NCI-H146 treated with DMSO at 0.1 percent for 48 hours (cell line): ENCODE measurements at regions not wholly inside any gene's neighbourhood (a gene's known extent, or its start where the extent isn't known, plus 50 kb on each side); places are given as distances from the start of the nearest gene placed in this dataset.
"Not testable (repeated sequence)": the region's sequence is repeated elsewhere in the genome, so short reads cannot be mapped to it uniquely, and the experiment has no call there.

Experiments used
- DNase-seq: peaks from one replicate; lab custom pipeline; 2025; ENCODE audit not compliant: unreplicated experiment; lab: John Stamatoyannopoulos, UW

DNA sequence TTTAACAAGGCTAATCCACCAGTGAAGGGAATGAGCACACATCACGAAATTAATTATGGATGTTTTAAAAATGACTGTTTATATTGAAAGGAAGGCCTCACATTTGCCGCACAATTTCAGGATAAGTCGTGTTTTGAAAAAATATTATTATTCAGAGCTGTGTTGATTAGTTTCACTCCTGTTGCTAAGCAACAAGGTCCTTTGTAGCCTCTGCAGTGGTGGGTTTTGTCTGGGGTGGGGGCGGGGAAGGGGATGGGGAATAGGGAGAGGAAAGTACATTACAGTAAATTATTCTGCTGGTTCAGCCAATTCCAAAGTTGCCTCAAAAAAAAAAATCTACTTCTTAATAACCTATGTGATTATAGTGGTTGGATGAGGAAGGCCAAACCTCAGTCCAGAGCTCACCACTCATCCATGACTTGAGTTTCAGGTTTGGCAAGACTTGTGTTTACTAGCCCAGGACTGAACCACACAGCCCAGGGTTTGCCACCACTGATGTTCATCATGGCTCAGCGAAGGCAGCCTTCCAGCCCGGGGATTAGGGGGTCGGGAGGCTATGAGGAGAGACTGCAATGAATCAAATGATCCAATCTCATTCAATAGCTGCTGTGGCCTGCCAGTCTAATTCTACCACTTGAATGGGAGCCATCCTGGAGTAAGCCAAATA is 162.5 kb upstream of the ATP6AP2 start:
- DNase-seq = no peak

DNA sequence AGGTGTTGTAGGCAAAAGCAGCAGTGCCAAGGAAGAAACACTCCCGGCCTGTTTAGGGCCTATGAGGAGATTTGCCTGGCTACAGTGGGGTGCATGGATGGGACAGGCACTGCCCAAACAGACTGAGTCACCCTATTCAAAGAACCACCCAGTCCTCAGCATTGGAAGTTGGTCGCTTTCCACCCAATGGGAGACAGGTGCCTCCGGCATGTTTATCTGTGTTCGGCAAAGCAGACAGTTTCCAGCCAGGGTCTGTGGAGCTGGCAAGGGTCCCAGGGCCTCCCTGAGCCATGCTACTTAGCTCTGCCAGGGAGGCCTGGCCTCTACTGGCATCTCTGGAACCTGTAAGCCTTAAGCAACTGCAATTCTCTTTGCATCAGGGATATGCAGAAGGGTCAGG is 165.1 kb upstream of the ATP6AP2 start:
- no peak for DNase-seq

DNA sequence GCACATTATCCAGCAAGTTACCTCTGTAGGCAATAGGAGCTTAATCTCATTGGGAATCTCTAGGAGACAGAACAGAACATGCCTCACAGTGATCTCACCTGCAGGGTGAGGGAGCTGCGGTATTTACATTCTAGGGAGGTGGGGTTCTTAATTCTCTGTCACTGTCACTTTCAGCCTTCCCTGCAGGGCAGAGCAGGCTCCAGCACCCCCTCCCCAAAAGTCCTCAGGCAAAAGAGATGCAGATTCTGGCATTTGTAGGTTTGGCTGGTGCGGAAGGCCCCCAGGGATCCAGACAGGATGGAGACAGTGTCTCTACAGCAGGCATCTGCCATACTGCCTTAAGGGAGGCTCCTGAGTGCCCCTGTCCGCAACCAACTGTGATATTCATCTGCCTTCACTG is 166.4 kb upstream of the ATP6AP2 start:
- DNase-seq = no peak

DNA sequence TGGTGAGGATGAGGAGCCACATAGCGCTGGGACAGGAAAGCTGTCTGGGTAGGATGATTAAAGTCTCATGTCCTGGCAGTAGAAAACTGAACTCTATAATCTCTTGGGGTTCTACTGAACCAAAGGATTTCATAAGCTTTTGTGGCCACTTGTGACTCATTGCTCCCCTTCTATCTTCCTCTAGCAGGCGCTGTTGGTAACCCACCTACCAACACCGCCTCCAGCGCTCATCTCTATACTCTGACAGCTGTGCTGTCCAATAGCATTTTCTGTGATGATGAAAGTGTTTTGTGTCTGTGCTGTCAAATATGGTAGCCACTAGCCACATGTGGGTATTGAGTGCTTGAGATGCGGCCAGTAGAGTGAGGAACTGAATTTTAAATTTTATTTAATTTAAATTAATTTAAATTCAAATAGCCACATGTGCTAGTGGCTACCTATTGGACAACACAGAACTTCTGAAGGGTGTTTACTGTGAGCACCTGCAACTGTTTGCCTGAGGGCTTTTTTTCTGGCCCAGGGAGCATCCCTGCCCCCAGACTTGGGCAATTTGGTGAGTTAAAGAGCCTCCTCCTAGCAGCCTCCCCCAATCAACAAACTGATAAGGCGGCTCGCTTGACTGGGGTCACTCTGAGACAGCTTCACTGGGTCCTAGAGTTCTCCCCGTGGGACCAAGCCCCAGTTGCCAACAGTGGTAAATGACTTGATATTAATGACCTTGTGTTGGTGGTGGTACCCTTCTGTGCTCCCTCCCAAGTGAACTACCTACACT is 169.2 kb upstream of the ATP6AP2 start:
- DNase-seq = peak; percentile 12

DNA sequence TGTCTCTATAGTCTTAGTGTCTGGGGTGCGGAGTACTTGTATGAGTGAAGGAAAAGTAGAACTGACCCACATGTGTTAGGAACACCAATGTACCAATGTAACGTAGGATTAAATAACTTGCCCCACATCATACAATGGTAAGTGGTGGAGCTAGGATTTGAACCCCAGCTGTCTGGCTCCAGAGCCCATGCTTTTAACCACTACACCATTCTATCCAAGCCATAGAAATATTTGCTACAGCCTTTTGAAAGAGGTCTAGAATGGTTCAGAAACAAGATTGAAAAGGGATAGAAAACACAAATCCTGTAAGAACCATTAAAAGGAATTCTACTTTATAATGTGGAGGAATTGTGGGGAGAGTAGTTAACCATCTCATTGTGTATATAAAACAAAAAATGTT is 169.9 kb upstream of the ATP6AP2 start:
- DNase-seq = no peak

DNA sequence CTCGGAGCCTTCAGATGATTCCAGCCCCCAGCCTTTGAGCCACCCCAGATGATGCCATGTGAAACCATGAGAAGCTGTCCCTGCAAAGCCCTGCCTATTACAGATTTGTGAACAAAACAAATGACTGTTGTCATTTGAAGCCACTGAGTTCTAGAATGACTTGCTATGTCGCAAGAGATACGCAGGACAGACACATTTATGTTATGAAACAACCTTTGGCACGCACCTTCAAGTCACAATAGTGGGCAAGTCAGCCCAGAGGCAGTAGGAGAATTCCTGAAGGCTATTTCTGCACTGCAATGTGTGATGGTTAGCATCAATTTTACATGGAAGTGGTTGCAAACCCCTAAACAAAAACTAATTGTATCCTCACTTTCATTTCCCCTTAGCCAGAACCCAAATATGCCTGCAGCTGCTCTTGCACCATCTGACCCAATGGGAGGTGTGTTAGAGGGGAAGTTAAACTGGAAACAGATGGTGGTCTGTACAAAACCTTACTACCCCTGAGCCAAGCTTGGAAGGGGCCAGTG is 174.4 kb upstream of the ATP6AP2 start:
- DNase-seq = no peak

DNA sequence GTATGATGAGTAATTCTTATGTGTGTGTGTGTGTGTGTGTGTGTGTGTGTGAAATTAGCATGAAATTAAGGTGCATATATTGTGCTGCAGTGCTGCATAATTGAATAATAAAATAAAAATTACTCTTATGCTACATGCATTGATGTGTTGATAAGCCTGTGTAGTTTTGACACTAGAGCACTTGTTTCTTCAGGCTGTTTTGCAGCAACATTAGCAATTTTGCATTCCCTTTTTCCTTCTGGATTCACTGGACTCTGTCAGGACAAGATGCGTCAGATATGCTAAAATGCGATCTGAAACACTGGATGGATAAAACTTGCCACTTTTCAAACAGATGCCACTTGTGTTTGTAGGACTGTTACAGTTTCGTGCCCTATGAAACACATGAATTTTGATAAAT is 175.4 kb upstream of the ATP6AP2 start:
- no peak for DNase-seq

DNA sequence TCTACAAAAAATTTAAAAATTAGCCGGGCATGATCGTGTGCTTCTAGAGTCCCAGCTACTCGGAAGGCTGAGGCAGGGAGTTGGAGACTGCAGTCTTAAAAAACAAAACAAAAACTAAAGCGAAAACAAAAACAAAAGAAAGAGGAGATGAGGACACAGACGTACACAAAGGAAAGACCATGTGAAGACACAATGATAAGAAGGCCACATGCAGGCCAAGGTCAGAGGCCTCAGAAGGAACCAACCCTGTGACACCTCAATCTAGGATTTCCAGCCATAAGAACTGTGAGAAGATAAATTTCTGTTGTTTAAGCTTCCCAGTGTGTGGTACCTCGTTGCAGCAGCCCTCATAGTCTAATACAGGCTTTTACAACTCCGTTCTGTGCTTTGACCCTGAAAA is 177.0 kb upstream of the ATP6AP2 start:
- no peak for DNase-seq

DNA sequence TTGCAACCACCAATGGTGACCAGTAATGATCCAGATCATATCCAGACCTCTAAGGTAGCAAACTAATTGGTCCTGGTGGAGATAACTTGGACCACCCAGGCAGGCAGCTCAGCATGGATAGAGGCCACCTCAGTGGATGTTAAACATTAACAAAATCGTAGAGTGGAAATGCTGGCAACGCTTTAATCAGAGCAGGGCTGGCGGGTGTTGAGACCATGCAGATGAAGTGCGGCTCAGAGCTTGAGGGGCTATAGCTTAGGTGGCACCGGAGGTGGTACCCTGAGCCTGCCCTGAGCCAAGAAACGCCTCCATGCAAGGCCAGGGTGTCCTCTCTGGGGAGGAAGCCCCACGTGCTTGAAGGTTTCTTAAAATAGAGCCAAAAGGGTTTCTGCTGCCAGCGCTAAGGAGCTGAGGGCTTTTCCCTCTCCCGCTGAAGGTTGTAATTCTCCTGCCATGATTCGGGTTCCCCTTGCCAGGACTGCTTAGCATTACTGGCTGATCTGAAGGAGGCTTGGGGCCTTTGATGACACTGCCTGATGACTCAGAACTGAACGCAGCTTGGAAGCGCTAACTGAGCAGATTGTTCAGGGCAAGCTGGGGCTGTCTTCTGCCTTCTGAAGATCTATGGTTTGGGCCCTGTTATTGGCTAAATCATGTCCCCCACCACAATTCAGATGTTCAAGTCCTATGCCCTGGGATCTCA is 177.8 kb upstream of the ATP6AP2 start:
- DNase-seq = no peak

DNA sequence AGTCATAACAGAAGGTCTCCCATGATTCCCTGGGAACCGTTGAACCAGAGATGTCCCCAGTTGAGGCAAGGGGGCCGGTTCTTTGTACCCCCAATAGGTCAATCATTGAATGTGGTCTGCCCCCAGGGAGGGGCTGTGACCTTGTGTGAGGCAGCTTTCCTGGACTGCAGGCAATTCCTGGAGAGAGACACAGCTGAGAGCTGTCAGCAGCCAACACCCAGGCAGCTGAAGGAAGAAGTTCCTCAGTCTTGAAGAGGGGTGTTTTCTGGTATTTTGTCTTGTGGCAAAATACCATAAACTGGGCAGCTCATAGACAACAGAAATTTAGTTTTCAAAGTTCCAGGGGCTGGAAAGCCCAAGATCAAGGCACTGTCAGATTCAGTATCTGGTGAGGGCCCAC is 185.7 kb upstream of the ATP6AP2 start:
- no peak for DNase-seq

DNA sequence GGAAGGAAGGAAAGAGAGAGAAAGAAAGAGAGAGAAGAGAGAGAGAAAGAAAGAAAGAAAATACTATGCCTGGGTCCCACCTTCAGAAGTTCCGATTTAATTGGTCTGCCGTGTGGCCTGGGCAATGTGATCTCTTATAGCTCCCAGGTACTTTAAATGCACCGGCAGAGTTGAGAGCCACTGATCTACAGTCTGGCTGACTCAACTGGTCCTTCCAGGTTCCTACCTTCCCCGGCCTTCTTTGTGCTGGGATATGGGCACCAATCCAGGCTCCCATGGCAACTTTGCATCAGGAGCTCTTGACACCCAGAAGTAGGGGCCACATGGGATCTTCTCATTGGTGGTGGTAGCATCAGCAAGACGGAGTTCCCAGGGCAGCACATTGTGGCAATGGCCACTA is 186.5 kb upstream of the ATP6AP2 start:
- DNase-seq = no peak

DNA sequence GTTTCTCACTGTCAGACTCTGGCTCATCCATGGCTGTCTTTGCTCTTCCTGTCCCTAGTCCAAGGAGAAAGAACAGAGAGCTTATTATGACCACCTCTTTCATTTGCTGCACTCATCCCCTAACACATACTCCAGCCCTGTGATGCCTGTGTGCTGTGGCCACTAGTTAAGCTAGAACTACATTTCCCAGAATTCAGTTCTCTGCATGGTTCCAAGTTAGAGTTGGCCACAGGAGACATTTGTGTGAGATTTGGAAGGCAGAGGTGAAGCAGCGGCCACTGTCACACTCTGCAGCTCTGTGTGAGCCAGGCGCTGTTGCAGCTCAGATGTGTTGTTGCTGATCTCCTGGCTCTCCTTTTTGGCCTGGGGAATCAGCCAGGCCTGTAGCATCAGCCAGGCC is 188.2 kb upstream of the ATP6AP2 start:
- DNase-seq = no peak

DNA sequence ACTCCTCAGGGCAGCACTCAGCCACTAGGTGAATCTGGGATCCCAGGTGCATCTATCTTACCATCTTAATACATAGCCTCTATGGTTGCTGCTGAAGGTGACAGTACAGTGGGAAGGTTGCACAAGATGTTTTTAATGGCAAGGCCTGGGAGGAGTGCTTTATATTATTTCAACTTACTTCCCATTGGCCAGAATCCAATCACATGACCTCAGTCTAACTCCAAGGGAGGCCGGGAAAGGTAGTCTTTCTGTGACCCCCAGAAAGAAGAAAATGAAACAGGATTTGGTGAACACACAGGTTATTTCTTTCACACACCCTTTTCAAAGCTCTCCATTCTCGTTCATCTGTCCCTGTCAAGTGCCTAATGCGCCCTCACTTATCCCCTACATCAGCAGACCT is 189.1 kb upstream of the ATP6AP2 start:
- no peak for DNase-seq

DNA sequence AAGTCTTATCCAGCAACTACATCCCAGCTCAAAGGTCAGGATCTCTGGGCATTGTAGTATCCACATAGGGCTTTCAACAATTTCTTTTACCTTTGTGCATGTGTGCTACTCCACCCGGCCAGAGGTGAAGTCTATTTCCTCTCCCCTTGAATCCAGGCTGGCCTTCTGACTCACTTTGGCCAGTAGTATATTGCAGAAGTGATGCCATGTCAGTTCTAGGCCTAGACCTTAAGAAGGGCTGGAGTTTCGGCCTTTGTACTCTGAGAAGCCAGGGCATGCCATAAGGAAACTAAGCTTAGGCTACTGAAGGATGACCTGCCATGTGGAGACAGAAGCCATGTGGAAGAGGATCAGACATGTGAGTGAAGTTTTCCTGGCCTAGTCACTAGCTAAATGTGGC is 191.2 kb upstream of the ATP6AP2 start:
- no peak for DNase-seq

DNA sequence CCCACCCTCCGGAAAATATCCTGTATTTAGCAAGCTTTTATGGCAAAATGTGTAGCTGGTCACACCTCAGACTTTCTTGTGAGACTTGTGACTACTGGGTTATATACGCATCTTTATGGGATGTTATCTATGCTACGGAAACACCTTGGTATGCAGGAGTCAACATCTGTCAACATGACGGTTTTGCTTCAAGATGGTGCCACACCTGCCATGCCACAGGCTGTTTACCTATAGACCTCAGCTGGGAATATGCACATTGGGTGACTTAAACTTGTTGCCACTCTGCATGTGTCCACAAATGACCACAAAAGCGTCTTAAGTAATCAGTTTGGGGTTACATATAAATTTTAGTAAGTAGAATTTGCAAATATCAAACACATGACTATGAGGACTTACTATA is 192.3 kb upstream of the ATP6AP2 start:
- DNase-seq = no peak

DNA sequence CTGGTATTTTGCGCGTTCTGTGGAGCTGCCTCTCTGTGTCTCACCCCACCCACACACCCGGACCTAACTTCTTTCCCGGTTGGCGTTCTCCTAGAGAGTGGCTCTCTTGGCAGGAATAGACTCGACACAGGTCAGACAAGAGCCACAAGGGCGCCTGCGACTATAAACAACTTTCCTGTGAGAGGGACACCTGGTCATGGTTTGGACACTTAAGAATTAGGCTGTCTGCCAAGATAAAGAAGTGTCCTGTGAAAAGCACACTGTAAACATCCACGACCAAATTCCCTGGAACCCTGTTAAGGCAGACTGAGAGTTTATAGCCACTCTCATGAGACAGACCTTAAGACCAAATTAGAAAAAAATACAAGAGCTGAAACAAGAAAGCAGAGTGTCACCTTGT is 192.9 kb upstream of the ATP6AP2 start:
- DNase-seq = not testable (repeated sequence)

DNA sequence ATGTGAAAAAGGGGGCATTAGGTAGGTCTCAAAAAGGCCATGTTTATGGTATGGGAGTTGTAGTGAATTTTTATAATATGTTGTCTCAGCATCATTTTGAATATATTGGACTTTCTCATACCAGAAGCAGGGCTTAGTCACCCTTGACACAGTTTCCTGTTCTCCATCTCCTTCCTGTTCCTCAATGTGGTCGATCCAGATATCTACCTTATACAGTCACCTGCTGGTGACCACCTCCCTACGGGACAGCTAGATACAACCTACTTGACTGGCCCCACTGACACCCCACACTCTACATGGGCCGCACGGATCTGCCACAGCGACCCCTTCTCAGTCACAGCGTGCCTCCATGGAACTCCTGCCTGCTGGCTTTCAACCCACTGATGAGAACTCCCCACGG is 193.5 kb upstream of the ATP6AP2 start:
- DNase-seq = not testable (repeated sequence)

DNA sequence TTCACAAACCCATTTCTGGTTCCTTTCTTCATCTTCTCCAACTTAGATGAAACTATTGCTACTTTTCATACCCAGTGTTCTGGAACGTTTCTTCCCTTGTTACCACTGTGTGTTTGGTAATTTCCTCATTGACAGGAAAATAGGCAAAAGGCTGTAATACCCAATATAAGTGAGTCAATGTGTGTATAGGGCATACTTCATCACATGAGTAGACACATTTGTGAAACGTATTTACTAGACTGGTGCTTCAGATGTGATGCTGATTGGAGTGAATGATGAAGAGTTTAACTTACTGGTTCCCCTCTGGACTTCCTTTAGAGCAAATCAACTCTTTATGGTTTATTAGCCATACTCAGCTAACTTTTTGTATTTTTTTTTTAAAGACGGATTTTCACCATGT is 195.1 kb upstream of the ATP6AP2 start:
- DNase-seq = no peak

DNA sequence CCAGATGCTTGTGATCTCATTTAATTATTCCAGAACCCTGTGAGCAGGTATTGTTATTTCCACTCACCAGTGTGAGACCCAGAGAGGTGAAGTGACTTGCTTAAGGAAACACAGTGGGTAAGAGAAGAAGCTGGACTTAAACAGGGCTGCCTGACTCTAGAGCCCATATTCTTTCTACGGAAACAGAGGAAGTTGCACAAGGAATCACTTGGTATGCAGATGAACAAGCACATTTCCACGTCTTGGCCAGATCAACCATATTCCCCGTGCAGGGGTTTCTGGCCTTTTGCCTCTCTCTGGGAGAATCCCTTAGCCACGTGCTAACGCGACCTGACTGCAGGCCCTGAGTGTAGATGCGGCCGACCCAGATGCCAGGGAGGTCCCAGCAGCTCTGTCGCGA is 195.5 kb upstream of the ATP6AP2 start:
- DNase-seq = no peak

DNA sequence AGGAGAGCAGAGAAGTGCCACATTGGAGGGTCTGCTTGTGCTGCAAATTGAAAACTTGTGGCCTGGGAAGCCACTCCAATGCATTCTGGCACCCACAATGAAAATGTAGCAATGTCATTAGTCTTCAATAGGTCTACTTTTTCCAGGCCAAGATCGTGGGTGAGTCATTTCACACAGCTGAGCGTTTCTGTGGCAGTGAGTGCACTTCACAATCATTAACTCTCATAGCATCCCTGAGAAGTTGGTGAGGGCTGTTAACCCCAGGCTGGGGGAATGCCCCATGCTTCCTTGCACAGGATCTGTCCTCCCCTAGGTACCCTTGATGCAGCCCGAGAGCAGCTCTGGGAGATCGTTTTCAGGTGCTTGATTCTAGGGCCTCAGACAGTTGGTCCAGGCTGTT is 196.8 kb upstream of the ATP6AP2 start:
- DNase-seq = no peak

DNA sequence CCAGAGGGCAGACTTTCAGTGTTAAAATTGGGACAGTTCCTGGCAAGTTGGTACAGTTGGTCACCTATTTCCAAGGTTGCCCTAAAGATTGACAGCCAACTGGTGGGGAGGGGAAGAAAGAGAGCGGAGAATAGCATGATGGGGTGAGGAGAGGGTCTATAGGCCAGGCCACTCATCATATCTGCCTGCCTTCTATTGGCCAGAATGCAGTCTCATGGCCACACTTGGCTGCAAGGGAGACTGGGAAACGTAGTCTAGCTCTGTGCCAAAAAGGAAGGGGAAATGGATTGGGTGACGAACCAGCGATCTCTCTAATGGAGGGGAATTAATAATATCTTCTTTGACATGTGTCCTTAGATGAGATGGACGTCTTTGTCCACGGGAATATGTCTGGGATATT is 197.4 kb upstream of the ATP6AP2 start:
- no peak for DNase-seq
